ENCODE measurements at regions not wholly inside any gene's neighbourhood (a gene's known extent, or its start where the extent isn't known, plus 50 kb on each side); places are given as distances from the start of the nearest gene placed in this dataset.

GRCh38 chr14:42224053-42224888, 617.6 kb downstream of the LRFN5 start:
- peak; percentile 79 for TF ChIP-seq CTCF (IDR thresholded peaks at IDR 0.05; ENCODE audit: low read depth, low read length)
- H3K4me3 ChIP-seq (ENCODE audit: low read depth, low read length), result no peak overlapping the region

GRCh38 chr14:42222924-42223471, 616.3 kb downstream of the LRFN5 start:
- H3K4me3 ChIP-seq (ENCODE audit: low read depth, low read length), result no peak overlapping the region
- TF ChIP-seq CTCF (IDR thresholded peaks at IDR 0.05; ENCODE audit: low read depth, low read length), result no peak

- no peak overlapping the region for H3K4me3 ChIP-seq (ENCODE audit: low read depth, low read length)
- TF ChIP-seq CTCF (IDR thresholded peaks at IDR 0.05; ENCODE audit: low read depth, low read length), result no peak
Observed at GRCh38 chr14:42214981-42215491, 608.4 kb downstream of the LRFN5 start.

GRCh38 chr14:42200957-42201356, 594.3 kb downstream of the LRFN5 start:
- H3K4me3 ChIP-seq (ENCODE audit: low read depth, low read length), result no peak overlapping the region
- TF ChIP-seq CTCF (IDR thresholded peaks at IDR 0.05; ENCODE audit: low read depth, low read length), result no peak

- H3K4me3 ChIP-seq (ENCODE audit: low read depth, low read length), result no peak overlapping the region
- TF ChIP-seq CTCF (IDR thresholded peaks at IDR 0.05; ENCODE audit: low read depth, low read length), result no peak
Observed at GRCh38 chr14:42198010-42198409, 591.3 kb downstream of the LRFN5 start.

GRCh38 chr14:42192738-42193653, 586.3 kb downstream of the LRFN5 start:
- H3K4me3 ChIP-seq (ENCODE audit: low read depth, low read length), result peak overlapping the region; percentile 20; the same call in 1 of the 2 replicates

More at GRCh38 chr14:42192738-42193653, 586.3 kb downstream of the LRFN5 start:
- TF ChIP-seq CTCF (IDR thresholded peaks at IDR 0.05; ENCODE audit: low read depth, low read length), result no peak

Data from WI38 (cell line).